COLO829 (cell line): ENCODE measurements at regions not wholly inside any gene's neighbourhood (a gene's known extent, or its start where the extent isn't known, plus 50 kb on each side); places are given as distances from the start of the nearest gene placed in this dataset.
A peak's percentile ranks its signal among the peaks of the same experiment; 100 is the strongest.
"Not testable (repeated sequence)": the region's sequence is repeated elsewhere in the genome, so short reads cannot be mapped to it uniquely, and the experiment has no call there.

Experiments used
- DNase-seq: peaks from one replicate; pipeline ENCODE4 v3.0.0; 2012; ENCODE audit warnings: low spot score

- not testable (repeated sequence) for DNase-seq
Measured at GRCh38 chr17:30638968-30639367, 161.8 kb downstream of the GOSR1 start.

- DNase-seq: not testable (repeated sequence)
Measured at GRCh38 chr17:30631651-30632050, 154.4 kb downstream of the GOSR1 start.

- DNase-seq: not testable (repeated sequence)
Measured at GRCh38 chr17:30625380-30625779, 148.2 kb downstream of the GOSR1 start.

- not testable (repeated sequence) for DNase-seq
Measured at GRCh38 chr17:30624180-30624579, 147.0 kb downstream of the GOSR1 start.

- not testable (repeated sequence) for DNase-seq
Measured at GRCh38 chr17:30609682-30610081, 132.5 kb downstream of the GOSR1 start.

GRCh38 chr17:30605523-30605922 lies 128.3 kb downstream of the GOSR1 start:
- DNase-seq: no peak

GRCh38 chr17:30605027-30605426 lies 127.8 kb downstream of the GOSR1 start:
- DNase-seq: no peak

GRCh38 chr17:30602396-30602795 lies 125.2 kb downstream of the GOSR1 start:
- not testable (repeated sequence) for DNase-seq

- not testable (repeated sequence) for DNase-seq
Measured at GRCh38 chr17:30601984-30602383, 124.8 kb downstream of the GOSR1 start.

- peak; percentile 13 for DNase-seq
Measured at GRCh38 chr17:30600830-30601494, 123.8 kb downstream of the GOSR1 start.

GRCh38 chr17:30600060-30600829 lies 123.0 kb downstream of the GOSR1 start:
- DNase-seq: peak; percentile 76

- DNase-seq: no peak
Measured at GRCh38 chr17:30599428-30600059, 122.3 kb downstream of the GOSR1 start.

- no peak for DNase-seq
Measured at GRCh38 chr17:30597776-30598288, 120.6 kb downstream of the GOSR1 start.

- DNase-seq: not testable (repeated sequence)
Measured at GRCh38 chr17:30596948-30597775, 120.0 kb downstream of the GOSR1 start.

- not testable (repeated sequence) for DNase-seq
Measured at GRCh38 chr17:30594953-30595371, 117.8 kb downstream of the GOSR1 start.

GRCh38 chr17:30594223-30594952 lies 117.2 kb downstream of the GOSR1 start:
- no peak for DNase-seq

- no peak for DNase-seq
Measured at GRCh38 chr17:30590081-30590733, 113.0 kb downstream of the GOSR1 start.

- DNase-seq: no peak
Measured at GRCh38 chr17:30589431-30589830, 112.2 kb downstream of the GOSR1 start.

GRCh38 chr17:30588798-30589247 lies 111.6 kb downstream of the GOSR1 start:
- no peak for DNase-seq

GRCh38 chr17:30586818-30587595 lies 109.8 kb downstream of the GOSR1 start:
- peak; percentile 30 for DNase-seq
